PFSK-1 (cell line): ENCODE measurements at regions not wholly inside any gene's neighbourhood (a gene's known extent, or its start where the extent isn't known, plus 50 kb on each side); places are given as distances from the start of the nearest gene placed in this dataset.

Experiments used
- FOXP2 ChIP-seq: optimal IDR thresholded peaks from 2 replicates; pipeline ENCODE3; 2011; ENCODE audit warnings: borderline replicate concordance, control low read depth, inconsistent platforms; ENCODE audit not compliant: insufficient read depth; ENCODE audit errors: extremely low read length, extremely low read depth
- POLR2AphosphoS5 ChIP-seq: IDR thresholded peaks from 2 replicates; pipeline ENCODE4 v1.6.1; 2012; ENCODE audit warnings: low read depth, mild to moderate bottlenecking, control low read depth, low read length, moderate library complexity
- SIN3A ChIP-seq: IDR thresholded peaks from 2 replicates; pipeline ENCODE4 v1.6.1; 2012; ENCODE audit warnings: mild to moderate bottlenecking, low read length, moderate library complexity, borderline replicate concordance; ENCODE audit not compliant: insufficient read depth
- TAF1 ChIP-seq: IDR thresholded peaks from 2 replicates; pipeline ENCODE4 v1.6.1; 2012; ENCODE audit warnings: low read length, control low read depth, borderline replicate concordance; ENCODE audit not compliant: insufficient read depth

DNA sequence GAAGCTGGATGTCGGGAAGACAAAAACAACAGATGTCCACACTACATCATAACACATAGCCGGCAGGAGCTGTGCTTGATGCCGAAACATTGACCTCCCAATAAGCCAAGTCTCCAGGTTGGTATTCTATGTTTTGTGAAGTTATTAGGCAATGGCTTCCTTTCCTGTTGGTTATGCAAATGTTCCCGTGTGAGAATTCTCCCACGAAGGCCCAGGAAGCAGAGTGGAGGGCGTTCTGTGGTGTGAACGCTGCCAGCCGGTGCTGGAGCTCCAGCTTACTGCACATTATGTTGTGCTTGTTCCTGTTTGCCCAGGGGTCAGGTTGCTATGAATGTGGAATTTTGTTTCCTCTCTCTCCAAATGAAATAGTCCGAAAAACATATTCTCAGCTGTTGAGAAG lies 156.4 kb upstream of the HMGA2 start:
- TF ChIP-seq FOXP2: no peak
- no peak for TF ChIP-seq POLR2AphosphoS5
- no peak for TF ChIP-seq TAF1
- no peak for TF ChIP-seq SIN3A
